SK-N-SH (cell line): ENCODE measurements at regions not wholly inside any gene's neighbourhood (a gene's known extent, or its start where the extent isn't known, plus 50 kb on each side); places are given as distances from the start of the nearest gene placed in this dataset.

Experiments used
- CTCF ChIA-PET: fragments of 300-600, 350-600 bp; formaldehyde crosslinking; extraction: SDS; loops from one replicate; lab custom pipeline; 2021; lab: Yijun Ruan, JAX
- POLR2A ChIA-PET: fragments of 350-600 bp; sonication (Branson Sonifier 250); formaldehyde crosslinking; extraction: SDS; loops from one replicate; lab custom pipeline; 2020; ENCODE audit warnings: antibody characterized with exemption, inconsistent platforms; lab: Yijun Ruan, JAX
- DNase-seq: peaks from one replicate; pipeline ENCODE4 v3.0.0; 2012
- H2AFZ ChIP-seq: fragments of 200-600 bp; sonication (generic); 2 replicates; pipeline ENCODE4 v1.8.1; 2016; ENCODE audit warnings: antibody characterized with exemption, mild to moderate bottlenecking, low read depth
- H3F3A ChIP-seq: fragments of 200-600 bp; sonication (generic); replicated peaks from 2 replicates; pipeline ENCODE3; 2016; ENCODE audit warnings: antibody characterized with exemption, mild to moderate bottlenecking; ENCODE audit not compliant: insufficient read depth
- H3K27ac ChIP-seq, 2 experiments: fragments of 200-500 bp in 1 of 2; fragments of 200-600 bp in 1 of 2; sonication (Bioruptor generic) in 1 of 2; sonication (generic), shearing (Covaris generic) in 1 of 2; 2 replicates each; pipeline versions ENCODE4 v1.5.1 to v1.6.1; 2014 to 2016; ENCODE audit warnings: low read depth in 2 of 2, inconsistent platforms in 1 of 2, low read length in 1 of 2, mild to moderate bottlenecking in 1 of 2, mixed read lengths in 1 of 2
- H3K27me3 ChIP-seq: fragments of 200-600 bp; sonication (generic), shearing (Covaris generic); 2 replicates; pipeline ENCODE4 v1.6.1; 2016; ENCODE audit warnings: mixed run types; ENCODE audit not compliant: insufficient read depth
- H3K36me3 ChIP-seq, 2 experiments: fragments of 200-500 bp in 1 of 2; fragments of 200-600 bp in 1 of 2; sonication (Bioruptor generic) in 1 of 2; sonication (generic) in 1 of 2; replicated peaks in 1 of 2; 2 replicates each; pipeline versions ENCODE3 to v1.5.1; 2014 to 2016; ENCODE audit warnings: low read length in 1 of 2, mild to moderate bottlenecking in 1 of 2; ENCODE audit not compliant: insufficient read depth in 2 of 2, control insufficient read depth in 1 of 2
- H3K4me1 ChIP-seq, 2 experiments: fragments of 200-500 bp in 1 of 2; fragments of 200-600 bp in 1 of 2; sonication (Bioruptor generic) in 1 of 2; sonication (generic), shearing (Covaris generic) in 1 of 2; 2 replicates each; pipeline versions ENCODE4 v1.5.1 to v1.6.1; 2014 to 2016; ENCODE audit warnings: low read depth in 1 of 2, low read length in 1 of 2, mixed run types in 1 of 2; ENCODE audit not compliant: insufficient read depth in 2 of 2, control insufficient read depth in 1 of 2
- H3K4me2 ChIP-seq: fragments of 200-600 bp; sonication (generic), shearing (Covaris generic); 2 replicates; pipeline ENCODE4 v1.6.1; 2017; ENCODE audit warnings: mixed run types
- H3K4me3 ChIP-seq, 2 experiments: fragments of 200-500 bp in 1 of 2; fragments of 200-600 bp in 1 of 2; sonication (Bioruptor generic) in 1 of 2; sonication (generic), shearing (Covaris generic) in 1 of 2; 2 replicates each; pipeline versions ENCODE4 v1.5.1 to v1.8.1; 2014 to 2016; ENCODE audit warnings: low read depth in 2 of 2, inconsistent platforms in 1 of 2, low read length in 1 of 2, mild to moderate bottlenecking in 1 of 2, mixed read lengths in 1 of 2, moderate library complexity in 1 of 2
- H3K79me2 ChIP-seq: fragments of 200-600 bp; sonication (generic); 2 replicates; pipeline ENCODE4 v1.8.1; 2017; ENCODE audit warnings: mild to moderate bottlenecking; ENCODE audit not compliant: insufficient read depth
- H3K9ac ChIP-seq: fragments of 200-600 bp; sonication (generic); 2 replicates; pipeline ENCODE4 v1.6.1; 2017; ENCODE audit warnings: mixed run types
- H3K9me2 ChIP-seq: fragments of 200-600 bp; sonication (generic); 2 replicates; pipeline ENCODE4 v1.6.1; 2017; ENCODE audit warnings: mixed run types
- H3K9me3 ChIP-seq: fragments of 200-600 bp; sonication (generic); 2 replicates; pipeline ENCODE4 v1.6.1; 2017; ENCODE audit warnings: mixed run types, mild to moderate bottlenecking, moderate library complexity
- H4K20me1 ChIP-seq: fragments of 200-600 bp; sonication (generic); 2 replicates; pipeline ENCODE4 v1.6.1; 2017; ENCODE audit warnings: mild to moderate bottlenecking, mixed run types; ENCODE audit not compliant: insufficient read depth
- CHD2 ChIP-seq: fragments of 150-350 bp; IDR thresholded peaks from 2 replicates; pipeline ENCODE4 v1.6.1; 2018; ENCODE audit warnings: low read length; ENCODE audit not compliant: partially characterized antibody
- ELF1 ChIP-seq: IDR thresholded peaks from 2 replicates; pipeline ENCODE4 v1.4.0; 2012
- EP300 ChIP-seq, 2 experiments: IDR thresholded peaks; 2 replicates each; pipeline versions ENCODE4 v1.4.0 to v1.6.1; 2012; ENCODE audit warnings: borderline replicate concordance in 1 of 2, low read depth in 1 of 2, low read length in 1 of 2
- FOSL2 ChIP-seq: IDR thresholded peaks from 2 replicates; pipeline ENCODE4 v1.4.0; 2012; ENCODE audit warnings: low read depth, mild to moderate bottlenecking, moderate library complexity, borderline replicate concordance
- JUND ChIP-seq: IDR thresholded peaks from 2 replicates; pipeline ENCODE4 v1.4.0; 2012
- MEF2A ChIP-seq: IDR thresholded peaks from 2 replicates; pipeline ENCODE4 v1.4.0; 2012; ENCODE audit warnings: low read depth, borderline replicate concordance
- MXI1 ChIP-seq: IDR thresholded peaks from 2 replicates; pipeline ENCODE4 v1.6.1; 2012; ENCODE audit warnings: mild to moderate bottlenecking, low read depth, low read length, improper control_type of control experiment
- NRF1 ChIP-seq: IDR thresholded peaks from 2 replicates; pipeline ENCODE4 v1.6.1; 2012; ENCODE audit warnings: low read depth, mild to moderate bottlenecking, low read length
- POLR2AphosphoS5 ChIP-seq: IDR thresholded peaks from 2 replicates; pipeline ENCODE4 v1.6.1; 2012; ENCODE audit warnings: low read depth, low read length
- RFX5 ChIP-seq: IDR thresholded peaks from 2 replicates; pipeline ENCODE4 v1.6.1; 2012; ENCODE audit warnings: mild to moderate bottlenecking, improper control_type of control experiment, low read length
- SIN3A ChIP-seq: IDR thresholded peaks from 2 replicates; pipeline ENCODE4 v1.6.1; 2012; ENCODE audit warnings: low read depth, mild to moderate bottlenecking, low read length, moderate library complexity, borderline replicate concordance
- TEAD4 ChIP-seq: IDR thresholded peaks from 2 replicates; pipeline ENCODE4 v1.4.0; 2012; ENCODE audit warnings: mild to moderate bottlenecking, borderline replicate concordance; ENCODE audit not compliant: insufficient read depth
- WGBS: methylation state at CpG from one replicate; pipeline ENCODE4 v1.1.6; 2017; ENCODE audit warnings: low lambda C conversion rate; 5-methylcytosine and 5-hydroxymethylcytosine counted together
- TF ChIP-seq, protein P1 (sequence below): fragments of 150-350 bp; IDR thresholded peaks from 2 replicates; pipeline ENCODE4 v1.6.1; 2017; ENCODE audit warnings: antibody characterized with exemption, low read length, low read depth, borderline replicate concordance
- TF ChIP-seq, protein P2 (sequence below): fragments of 150-350 bp; IDR thresholded peaks from 2 replicates; pipeline ENCODE4 v1.6.1; 2016; ENCODE audit warnings: mild to moderate bottlenecking, low read depth, low read length
- TF ChIP-seq, protein P3 (sequence below): fragments of 200-600 bp; sonication (generic); IDR thresholded peaks from 2 replicates; pipeline ENCODE4 v1.6.1; 2017; ENCODE audit warnings: antibody characterized with exemption, mild to moderate bottlenecking, moderate library complexity

DNA sequence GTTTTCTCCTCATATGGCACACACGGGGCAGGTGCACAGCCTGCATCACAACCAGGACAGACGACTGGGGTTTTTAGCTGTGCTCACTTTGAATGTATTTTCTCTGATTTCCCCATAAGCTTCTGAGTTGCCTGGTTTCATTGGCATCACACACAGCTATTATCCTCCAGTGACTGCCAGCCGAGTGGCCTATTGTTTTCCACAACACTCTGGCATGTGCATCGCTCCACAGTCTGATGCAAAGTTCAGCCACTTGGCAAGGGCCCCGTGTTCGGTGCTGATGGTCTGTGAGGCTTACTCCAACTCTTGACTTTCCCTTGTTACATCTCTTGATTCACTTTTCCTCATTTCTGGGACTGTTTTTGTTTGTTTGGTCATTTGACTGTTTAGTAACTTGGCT lies 593.1 kb downstream of the CBLN2 start (continued):
- TF ChIP-seq, protein P1, sequence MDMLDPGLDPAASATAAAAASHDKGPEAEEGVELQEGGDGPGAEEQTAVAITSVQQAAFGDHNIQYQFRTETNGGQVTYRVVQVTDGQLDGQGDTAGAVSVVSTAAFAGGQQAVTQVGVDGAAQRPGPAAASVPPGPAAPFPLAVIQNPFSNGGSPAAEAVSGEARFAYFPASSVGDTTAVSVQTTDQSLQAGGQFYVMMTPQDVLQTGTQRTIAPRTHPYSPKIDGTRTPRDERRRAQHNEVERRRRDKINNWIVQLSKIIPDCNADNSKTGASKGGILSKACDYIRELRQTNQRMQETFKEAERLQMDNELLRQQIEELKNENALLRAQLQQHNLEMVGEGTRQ = no peak

DNA sequence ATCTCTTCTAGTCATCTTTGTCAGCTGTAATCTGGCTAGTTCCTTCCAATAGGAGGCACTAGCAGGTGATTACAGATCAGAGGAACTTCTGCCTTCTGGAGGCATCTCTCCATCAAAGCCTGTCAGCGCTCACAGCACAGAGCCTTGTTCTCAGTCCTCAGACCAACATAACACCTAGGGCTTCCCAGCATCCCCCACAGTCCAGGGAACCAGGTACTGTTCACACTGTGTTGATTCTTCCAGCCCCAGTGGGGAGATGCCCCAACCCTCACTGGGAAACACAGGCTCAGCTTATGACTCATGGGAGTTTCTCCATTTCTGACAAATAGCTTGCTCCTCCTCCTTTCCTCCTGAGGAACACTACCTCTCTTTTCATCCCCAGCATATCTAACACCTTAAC lies 601.7 kb downstream of the CBLN2 start:
- Histone ChIP-seq H3K4me3 (no peak overlapping the region), H3K9me3 (no peaks in the 10 kb centered on the region), H3K4me1 (no peaks in the 10 kb centered on the region), H3K4me2 (no peak overlapping the region), H3K9ac (no peak overlapping the region), H3K27me3 (no peaks in the 10 kb centered on the region), H3F3A (no peaks in the 10 kb centered on the region), H3K36me3 (no peaks in the 10 kb centered on the region), H3K79me2 (no peaks in the 10 kb centered on the region), H2AFZ (no peak overlapping the region), H3K9me2 (no peaks in the 10 kb centered on the region), H4K20me1 (no peaks in the 10 kb centered on the region), H3K27ac (no peak overlapping the region)
- DNase-seq = no peak
- no peak for TF ChIP-seq JUND
- CTCF ChIA-PET = no interaction called here
- POLR2A ChIA-PET = no interaction called here
- WGBS = 50% methylated on average over 1 of the region's 1 CpG

DNA sequence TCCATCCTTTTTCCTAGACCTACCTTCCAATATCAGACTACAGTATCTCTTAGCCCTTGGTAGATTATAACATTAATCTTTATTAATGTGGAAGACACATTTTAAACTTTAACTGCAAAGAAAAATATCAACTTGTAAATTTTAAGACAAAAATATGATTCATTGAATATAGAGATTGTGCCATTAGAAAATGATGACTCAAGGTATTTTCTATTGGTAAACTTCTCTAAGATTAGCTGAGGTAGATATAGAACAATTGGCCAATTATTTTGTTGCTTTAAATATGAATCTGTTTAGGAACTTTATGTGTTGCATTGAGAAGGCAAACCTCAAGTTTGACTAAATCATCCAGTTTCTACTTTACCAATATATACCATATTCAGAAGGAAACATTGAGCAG lies 604.7 kb downstream of the CBLN2 start:
- no peak overlapping the region for H3K4me3 ChIP-seq
- H2AFZ ChIP-seq = no peak overlapping the region
- ChIA-PET CTCF (interaction anchor here (1.0 kb wide), 1 partner anchor 1443 kb away, joined by 3 read pairs; no protein-coding TSS in a partner anchor), POLR2A (no interaction called here)
- H3K9me2 ChIP-seq = no peaks in the 10 kb centered on the region
- DNase-seq = no peak
- no peaks in the 10 kb centered on the region for H3K9me3 ChIP-seq
- no peaks in the 10 kb centered on the region for H3K27me3 ChIP-seq
- H3K4me2 ChIP-seq = no peak overlapping the region
- H3K9ac ChIP-seq = no peak overlapping the region
- no peaks in the 10 kb centered on the region for H3F3A ChIP-seq
- no peaks in the 10 kb centered on the region for H3K4me1 ChIP-seq
- no peaks in the 10 kb centered on the region for H3K79me2 ChIP-seq
- no peaks in the 10 kb centered on the region for H3K36me3 ChIP-seq
- TF ChIP-seq POLR2AphosphoS5 (no peak), RFX5 (no peak), MEF2A (no peak), NRF1 (no peak)
- H3K27ac ChIP-seq = no peak overlapping the region
- no peaks in the 10 kb centered on the region for H4K20me1 ChIP-seq

DNA sequence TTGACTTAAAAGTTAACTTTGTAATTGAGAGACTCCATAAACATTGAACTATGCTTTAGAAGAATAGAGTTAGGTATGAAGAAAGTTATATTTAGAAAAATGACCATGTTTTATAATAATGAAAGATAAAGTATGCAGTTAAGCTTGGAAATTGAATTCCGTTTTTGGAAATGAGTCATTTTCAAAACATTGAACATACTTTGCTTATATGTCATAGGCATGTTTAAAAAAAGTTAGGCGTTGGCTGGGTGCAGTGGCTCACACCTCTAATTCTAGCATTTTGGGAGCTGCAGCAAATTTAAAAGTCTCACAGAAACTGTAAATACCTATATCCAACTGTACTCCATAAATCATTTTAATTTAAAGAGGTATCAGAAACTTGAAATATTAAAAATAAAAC lies 607.4 kb downstream of the CBLN2 start:
- CTCF ChIA-PET = no interaction called here
- Histone ChIP-seq H3K4me3 (no peak overlapping the region), H3K9me2 (0 out of 2 replicates have a peak, but pooled peaks cover 2% of the 10 kb centered on the region), H3K79me2 (no peaks in the 10 kb centered on the region), H3F3A (no peaks in the 10 kb centered on the region), H3K9me3 (no peaks in the 10 kb centered on the region), H3K4me1 (no peaks in the 10 kb centered on the region), H3K9ac (no peak overlapping the region), H3K27ac (no peak overlapping the region), H3K27me3 (no peaks in the 10 kb centered on the region), H3K36me3 (no peaks in the 10 kb centered on the region), H4K20me1 (no peaks in the 10 kb centered on the region), H3K4me2 (no peak overlapping the region), H2AFZ (no peak overlapping the region)
- POLR2A ChIA-PET = no interaction called here
- DNase-seq = no peak
- WGBS = 37% methylated on average over 2 of the region's 2 CpGs
- TF ChIP-seq, protein P1 = no peak
- TF ChIP-seq TEAD4 = no peak
- TF ChIP-seq MXI1 = no peak
- no peak for TF ChIP-seq SIN3A
- no peak for TF ChIP-seq FOSL2
- no peak for TF ChIP-seq CHD2
- TF ChIP-seq JUND = no peak
- TF ChIP-seq, protein P2, sequence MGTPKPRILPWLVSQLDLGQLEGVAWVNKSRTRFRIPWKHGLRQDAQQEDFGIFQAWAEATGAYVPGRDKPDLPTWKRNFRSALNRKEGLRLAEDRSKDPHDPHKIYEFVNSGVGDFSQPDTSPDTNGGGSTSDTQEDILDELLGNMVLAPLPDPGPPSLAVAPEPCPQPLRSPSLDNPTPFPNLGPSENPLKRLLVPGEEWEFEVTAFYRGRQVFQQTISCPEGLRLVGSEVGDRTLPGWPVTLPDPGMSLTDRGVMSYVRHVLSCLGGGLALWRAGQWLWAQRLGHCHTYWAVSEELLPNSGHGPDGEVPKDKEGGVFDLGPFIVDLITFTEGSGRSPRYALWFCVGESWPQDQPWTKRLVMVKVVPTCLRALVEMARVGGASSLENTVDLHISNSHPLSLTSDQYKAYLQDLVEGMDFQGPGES = no peak
- no peak for TF ChIP-seq ELF1
- TF ChIP-seq RFX5 = no peak
- TF ChIP-seq, protein P3, sequence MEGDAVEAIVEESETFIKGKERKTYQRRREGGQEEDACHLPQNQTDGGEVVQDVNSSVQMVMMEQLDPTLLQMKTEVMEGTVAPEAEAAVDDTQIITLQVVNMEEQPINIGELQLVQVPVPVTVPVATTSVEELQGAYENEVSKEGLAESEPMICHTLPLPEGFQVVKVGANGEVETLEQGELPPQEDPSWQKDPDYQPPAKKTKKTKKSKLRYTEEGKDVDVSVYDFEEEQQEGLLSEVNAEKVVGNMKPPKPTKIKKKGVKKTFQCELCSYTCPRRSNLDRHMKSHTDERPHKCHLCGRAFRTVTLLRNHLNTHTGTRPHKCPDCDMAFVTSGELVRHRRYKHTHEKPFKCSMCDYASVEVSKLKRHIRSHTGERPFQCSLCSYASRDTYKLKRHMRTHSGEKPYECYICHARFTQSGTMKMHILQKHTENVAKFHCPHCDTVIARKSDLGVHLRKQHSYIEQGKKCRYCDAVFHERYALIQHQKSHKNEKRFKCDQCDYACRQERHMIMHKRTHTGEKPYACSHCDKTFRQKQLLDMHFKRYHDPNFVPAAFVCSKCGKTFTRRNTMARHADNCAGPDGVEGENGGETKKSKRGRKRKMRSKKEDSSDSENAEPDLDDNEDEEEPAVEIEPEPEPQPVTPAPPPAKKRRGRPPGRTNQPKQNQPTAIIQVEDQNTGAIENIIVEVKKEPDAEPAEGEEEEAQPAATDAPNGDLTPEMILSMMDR = no peak
- no peak for TF ChIP-seq EP300 (IDR thresholded peaks at IDR 0.05; ENCODE audit: borderline replicate concordance in 1 of 2, low read depth in 1 of 2, low read length in 1 of 2)
